ENCODE measurements at regions not wholly inside any gene's neighbourhood (a gene's known extent, or its start where the extent isn't known, plus 50 kb on each side); places are given as distances from the start of the nearest gene placed in this dataset.

DNA sequence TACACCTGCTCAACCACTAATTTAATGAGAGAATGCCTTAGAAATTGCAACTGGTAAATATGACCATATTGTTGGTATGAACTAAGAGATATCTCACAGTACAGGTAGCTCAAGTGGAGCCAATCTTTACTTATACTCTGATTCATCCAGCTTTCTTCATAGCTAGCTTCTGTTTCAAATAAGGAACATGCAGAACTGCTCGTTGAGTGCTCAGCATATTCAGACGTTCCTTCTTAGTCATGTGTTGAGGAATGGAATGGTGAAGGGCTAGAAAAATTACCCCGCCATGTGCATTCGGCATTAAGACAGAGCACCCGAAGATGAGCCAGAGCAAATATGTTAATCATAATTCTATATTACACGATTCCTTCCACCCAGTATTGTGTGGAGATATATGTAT is 144.0 kb upstream of the VRK2 start:
- H3K79me2 ChIP-seq (ENCODE audit: control insufficient read depth, insufficient read depth, low read length, unreplicated experiment), result no peaks in the 10 kb centered on the region
- H3K36me3 ChIP-seq (ENCODE audit: insufficient read depth, low read length), result no peaks in the 10 kb centered on the region
- H2AFZ ChIP-seq (ENCODE audit: low read length, unreplicated experiment), result no peak overlapping the region
- H3K27me3 ChIP-seq (ENCODE audit: insufficient read depth, low read length), result no peaks in the 10 kb centered on the region
- no peak overlapping the region for H3K4me3 ChIP-seq (ENCODE audit: low read depth, low read length)
- H3K4me1 ChIP-seq (ENCODE audit: control insufficient read depth, insufficient read depth, low read length, unreplicated experiment), result no peaks in the 10 kb centered on the region
- no peak overlapping the region for H3K27ac ChIP-seq (ENCODE audit: low read depth, low read length)

DNA sequence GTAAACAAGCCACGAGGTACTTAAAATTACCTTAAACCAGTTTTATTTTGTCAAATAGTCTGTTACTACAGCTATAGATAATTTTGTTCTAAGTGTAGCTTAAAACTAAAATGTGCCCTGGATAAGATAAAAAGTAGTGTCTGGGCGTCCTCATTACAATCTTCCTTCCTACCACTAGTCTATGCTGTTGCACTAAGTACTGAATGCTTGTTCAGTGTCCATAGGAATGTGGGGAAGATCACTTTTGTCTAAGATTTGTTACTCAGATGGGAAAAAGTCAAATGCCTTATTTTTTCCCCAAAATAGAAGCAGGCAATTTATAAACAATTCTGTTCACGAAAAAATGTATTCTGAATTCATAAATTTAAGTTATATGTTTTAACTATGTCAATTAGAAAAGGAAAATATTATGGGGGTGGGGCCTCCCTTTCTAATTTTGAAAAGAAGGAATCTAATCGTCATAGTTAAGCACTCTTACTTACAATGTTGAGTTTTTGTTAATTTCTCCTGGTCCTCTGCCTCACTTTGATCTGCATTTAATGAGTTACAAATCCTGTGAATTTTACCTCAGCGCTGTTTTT is 140.4 kb upstream of the VRK2 start:
- H3K27me3 ChIP-seq (ENCODE audit: insufficient read depth, low read length), result no peaks in the 10 kb centered on the region
- H3K4me1 ChIP-seq (ENCODE audit: control insufficient read depth, insufficient read depth, low read length, unreplicated experiment), result peaks cover 6% of the 10 kb centered on the region
- H3K79me2 ChIP-seq (ENCODE audit: control insufficient read depth, insufficient read depth, low read length, unreplicated experiment), result no peaks in the 10 kb centered on the region
- H3K36me3 ChIP-seq (ENCODE audit: insufficient read depth, low read length), result no peaks in the 10 kb centered on the region
- peak overlapping the region; percentile 36 for H2AFZ ChIP-seq (ENCODE audit: low read length, unreplicated experiment)
- H3K27ac ChIP-seq (ENCODE audit: low read depth, low read length), result no peak overlapping the region
- H3K4me3 ChIP-seq (ENCODE audit: low read depth, low read length), result no peak overlapping the region

DNA sequence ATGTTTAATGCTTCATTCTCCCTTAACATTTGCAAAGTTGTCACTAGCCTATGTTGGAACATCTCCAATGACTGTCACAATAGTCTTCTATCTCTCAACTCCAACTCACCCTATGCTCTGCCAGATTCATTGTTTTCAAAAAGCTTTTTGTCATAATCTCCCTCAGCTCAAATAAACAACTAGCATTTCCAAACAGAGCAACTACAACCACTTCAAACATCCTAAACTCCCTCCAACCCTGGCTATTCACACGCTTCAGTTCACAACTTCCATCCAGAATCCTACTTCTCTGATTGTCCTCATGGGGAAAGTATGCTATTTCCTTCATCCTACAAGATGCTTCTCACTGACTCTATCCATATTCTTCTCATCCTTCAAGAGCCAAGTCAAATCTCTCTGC is 139.2 kb upstream of the VRK2 start:
- Histone ChIP-seq H3K4me1 (ENCODE audit: control insufficient read depth, insufficient read depth, low read length, unreplicated experiment) (peaks cover 6% of the 10 kb centered on the region), H3K27ac (ENCODE audit: low read depth, low read length) (no peak overlapping the region), H2AFZ (ENCODE audit: low read length, unreplicated experiment) (no peak overlapping the region), H3K79me2 (ENCODE audit: control insufficient read depth, insufficient read depth, low read length, unreplicated experiment) (no peaks in the 10 kb centered on the region), H3K36me3 (ENCODE audit: insufficient read depth, low read length) (no peaks in the 10 kb centered on the region), H3K4me3 (ENCODE audit: low read depth, low read length) (no peak overlapping the region), H3K27me3 (ENCODE audit: insufficient read depth, low read length) (no peaks in the 10 kb centered on the region)

DNA sequence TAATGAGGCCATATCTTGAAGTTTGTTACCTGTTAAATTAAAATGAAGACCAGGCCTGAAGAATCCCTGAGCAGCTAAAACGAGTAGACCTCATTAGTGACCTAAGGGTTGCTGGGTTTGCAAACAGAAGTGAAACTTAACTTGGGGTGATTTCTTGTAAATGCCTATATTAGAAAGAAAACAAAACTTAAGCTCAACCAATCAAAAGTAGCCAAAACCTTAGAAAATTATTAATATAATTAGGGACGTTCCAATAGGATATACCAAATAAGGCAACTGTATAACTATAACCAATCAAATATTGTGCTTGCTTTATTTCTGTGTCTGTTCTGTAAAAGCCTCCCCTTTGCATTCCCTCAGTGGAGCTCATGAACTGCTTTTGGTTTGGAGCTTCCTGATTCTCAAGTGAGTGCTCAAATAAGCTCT is 137.9 kb upstream of the VRK2 start:
- no peak overlapping the region for H3K27ac ChIP-seq (ENCODE audit: low read depth, low read length)
- H3K27me3 ChIP-seq (ENCODE audit: insufficient read depth, low read length), result no peaks in the 10 kb centered on the region
- H3K4me3 ChIP-seq (ENCODE audit: low read depth, low read length), result no peak overlapping the region
- peak overlapping the region; percentile 9 for H2AFZ ChIP-seq (ENCODE audit: low read length, unreplicated experiment)
- H3K36me3 ChIP-seq (ENCODE audit: insufficient read depth, low read length), result no peaks in the 10 kb centered on the region
- H3K4me1 ChIP-seq (ENCODE audit: control insufficient read depth, insufficient read depth, low read length, unreplicated experiment), result peaks cover 6% of the 10 kb centered on the region
- no peaks in the 10 kb centered on the region for H3K79me2 ChIP-seq (ENCODE audit: control insufficient read depth, insufficient read depth, low read length, unreplicated experiment)

DNA sequence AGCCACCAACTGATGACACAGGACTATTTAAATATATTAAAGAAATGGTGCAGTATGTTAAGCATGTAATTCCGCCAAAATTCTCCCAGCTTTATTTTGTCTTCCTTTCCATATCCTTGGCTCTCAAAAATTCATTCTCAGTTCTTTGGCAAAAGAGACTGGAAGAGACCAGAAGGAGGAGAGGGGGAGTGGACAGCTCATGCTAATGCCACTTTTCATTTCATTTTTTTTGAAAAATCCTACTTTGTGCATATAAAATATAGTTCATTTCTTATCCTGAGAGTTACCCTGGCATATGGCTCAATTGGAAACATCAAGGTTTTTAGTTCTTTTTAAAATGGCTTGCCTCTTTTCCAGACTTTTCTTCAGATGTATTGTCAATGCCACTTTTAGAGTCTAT is 128.5 kb upstream of the VRK2 start:
- H3K4me1 ChIP-seq (ENCODE audit: control insufficient read depth, insufficient read depth, low read length, unreplicated experiment), result no peaks in the 10 kb centered on the region

DNA sequence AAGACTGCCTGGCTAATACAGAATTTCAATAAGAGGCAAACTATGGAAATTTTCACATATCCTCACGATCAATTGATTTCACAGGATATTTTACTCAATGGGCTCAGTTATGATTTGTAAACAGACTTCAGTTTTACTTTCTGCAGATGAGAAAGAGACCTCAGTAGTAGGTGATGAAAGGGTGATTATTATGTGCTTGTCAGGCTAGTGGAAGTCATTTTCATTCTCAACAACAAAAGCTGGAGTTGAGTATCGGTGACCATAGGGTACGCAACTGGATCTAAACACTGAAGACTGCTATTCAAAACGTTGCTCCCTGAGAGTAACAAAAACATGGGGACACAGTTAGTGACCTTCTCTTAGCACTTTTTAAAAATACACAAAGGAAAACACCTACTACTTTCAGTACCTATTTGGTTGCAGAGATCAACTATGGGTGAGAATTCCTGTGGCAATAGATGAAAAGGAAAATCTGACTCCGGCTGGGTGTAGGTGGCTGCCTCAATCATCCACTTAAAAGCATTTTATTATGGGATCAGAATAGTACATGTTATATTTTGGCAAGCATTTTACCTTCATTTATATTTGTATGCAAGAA is 126.2 kb upstream of the VRK2 start:
- Histone ChIP-seq H3K36me3 (ENCODE audit: insufficient read depth, low read length) (no peaks in the 10 kb centered on the region), H3K27me3 (ENCODE audit: insufficient read depth, low read length) (no peaks in the 10 kb centered on the region), H2AFZ (ENCODE audit: low read length, unreplicated experiment) (no peak overlapping the region), H3K4me3 (ENCODE audit: low read depth, low read length) (no peak overlapping the region), H3K4me1 (ENCODE audit: control insufficient read depth, insufficient read depth, low read length, unreplicated experiment) (no peaks in the 10 kb centered on the region), H3K79me2 (ENCODE audit: control insufficient read depth, insufficient read depth, low read length, unreplicated experiment) (no peaks in the 10 kb centered on the region), H3K27ac (ENCODE audit: low read depth, low read length) (no peak overlapping the region)

More for the DNA sequence above, 128.5 kb upstream of the VRK2 start:
- Histone ChIP-seq H3K36me3 (ENCODE audit: insufficient read depth, low read length) (no peaks in the 10 kb centered on the region), H3K4me3 (ENCODE audit: low read depth, low read length) (no peak overlapping the region), H2AFZ (ENCODE audit: low read length, unreplicated experiment) (no peak overlapping the region), H3K27me3 (ENCODE audit: insufficient read depth, low read length) (no peaks in the 10 kb centered on the region), H3K27ac (ENCODE audit: low read depth, low read length) (no peak overlapping the region), H3K79me2 (ENCODE audit: control insufficient read depth, insufficient read depth, low read length, unreplicated experiment) (no peaks in the 10 kb centered on the region)

DNA sequence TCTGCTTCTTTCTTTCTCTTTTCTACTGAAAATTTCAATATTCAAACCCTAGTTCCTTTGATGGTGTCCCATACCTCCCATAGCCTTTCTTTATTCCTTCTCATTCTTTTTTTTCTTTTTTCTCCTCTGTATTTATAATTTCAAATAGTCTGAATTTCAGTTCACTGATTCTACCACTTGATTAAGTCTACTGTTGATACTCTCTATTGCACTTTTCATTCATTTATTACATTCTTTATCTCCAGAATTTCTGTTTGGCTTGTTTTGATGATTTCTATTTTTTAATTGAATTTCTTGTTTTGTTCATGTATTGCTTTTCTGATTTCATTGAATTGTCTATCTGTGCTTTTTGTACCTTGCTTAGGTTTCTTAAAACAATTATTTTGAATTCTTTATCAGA is 111.9 kb upstream of the VRK2 start:
- no peaks in the 10 kb centered on the region for H3K36me3 ChIP-seq (ENCODE audit: insufficient read depth, low read length)
- H3K4me3 ChIP-seq (ENCODE audit: low read depth, low read length), result no peak overlapping the region
- H3K79me2 ChIP-seq (ENCODE audit: control insufficient read depth, insufficient read depth, low read length, unreplicated experiment), result no peaks in the 10 kb centered on the region
- no peak overlapping the region for H3K27ac ChIP-seq (ENCODE audit: low read depth, low read length)
- no peak overlapping the region for H2AFZ ChIP-seq (ENCODE audit: low read length, unreplicated experiment)
- H3K4me1 ChIP-seq (ENCODE audit: control insufficient read depth, insufficient read depth, low read length, unreplicated experiment), result no peaks in the 10 kb centered on the region
- no peaks in the 10 kb centered on the region for H3K27me3 ChIP-seq (ENCODE audit: insufficient read depth, low read length)

DNA sequence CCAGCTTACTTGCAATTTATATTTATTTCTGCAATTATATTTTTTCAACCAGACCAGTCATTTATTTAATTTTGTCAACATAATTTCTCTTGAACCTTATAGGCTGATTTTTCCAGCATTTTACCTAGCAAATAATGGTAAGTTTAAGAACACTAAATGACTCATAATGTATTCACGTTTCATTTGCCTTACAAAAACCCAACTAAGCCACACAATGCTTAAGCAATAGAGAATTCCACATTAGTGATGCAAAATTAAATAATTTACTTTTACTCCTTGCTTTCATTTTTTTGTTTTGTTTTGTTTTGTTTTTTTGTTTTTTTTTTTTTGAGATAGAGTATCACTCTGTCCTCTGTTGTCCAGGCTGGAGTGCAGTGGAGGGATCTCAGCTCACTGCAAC is 110.4 kb upstream of the VRK2 start:
- Histone ChIP-seq H3K36me3 (ENCODE audit: insufficient read depth, low read length) (no peaks in the 10 kb centered on the region), H3K27me3 (ENCODE audit: insufficient read depth, low read length) (no peaks in the 10 kb centered on the region), H3K4me3 (ENCODE audit: low read depth, low read length) (no peak overlapping the region), H3K79me2 (ENCODE audit: control insufficient read depth, insufficient read depth, low read length, unreplicated experiment) (no peaks in the 10 kb centered on the region), H2AFZ (ENCODE audit: low read length, unreplicated experiment) (no peak overlapping the region), H3K4me1 (ENCODE audit: control insufficient read depth, insufficient read depth, low read length, unreplicated experiment) (no peaks in the 10 kb centered on the region), H3K27ac (ENCODE audit: low read depth, low read length) (no peak overlapping the region)

DNA sequence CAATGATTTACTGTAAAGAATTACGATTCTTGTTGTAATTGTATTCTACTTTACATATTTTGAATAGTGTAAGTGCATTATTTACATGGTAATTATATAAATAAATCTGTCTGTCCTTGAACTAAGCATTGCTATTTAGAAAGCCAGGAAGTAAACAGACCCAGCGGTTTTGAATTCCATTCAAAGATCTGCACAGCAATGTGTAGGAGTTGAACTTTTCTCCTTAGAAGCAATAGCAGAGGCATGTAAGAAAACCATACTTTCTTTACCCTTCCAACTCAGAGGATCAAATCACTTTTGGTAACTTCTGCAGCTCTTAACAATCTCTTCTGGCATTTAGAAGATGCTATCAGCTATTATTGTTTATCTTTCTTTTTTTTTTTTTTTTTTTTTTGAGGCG is 109.2 kb upstream of the VRK2 start:
- H3K27ac ChIP-seq (ENCODE audit: low read depth, low read length), result no peak overlapping the region
- H3K4me1 ChIP-seq (ENCODE audit: control insufficient read depth, insufficient read depth, low read length, unreplicated experiment), result no peaks in the 10 kb centered on the region
- no peak overlapping the region for H3K4me3 ChIP-seq (ENCODE audit: low read depth, low read length)

DNA sequence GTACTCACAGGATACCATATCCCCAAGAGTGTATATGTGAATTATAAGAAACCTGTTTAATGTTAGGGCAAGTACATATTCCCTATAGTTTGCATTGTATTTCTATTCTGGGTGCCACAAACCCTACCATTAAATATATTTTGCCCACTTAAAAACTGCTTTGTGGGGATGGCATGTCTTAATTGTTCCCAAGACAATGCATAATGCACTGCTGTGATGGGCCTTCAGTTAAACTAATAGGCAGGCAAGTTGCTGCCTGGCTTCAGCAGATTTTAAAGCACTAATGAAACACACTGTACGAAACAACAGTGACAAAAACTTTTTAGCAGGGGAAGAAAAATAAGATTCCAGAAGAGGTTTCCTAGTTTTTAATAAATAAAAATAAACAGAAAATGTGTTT is 104.8 kb upstream of the VRK2 start:
- Histone ChIP-seq H3K4me3 (ENCODE audit: low read depth, low read length) (no peak overlapping the region), H3K27me3 (ENCODE audit: insufficient read depth, low read length) (no peaks in the 10 kb centered on the region), H3K4me1 (ENCODE audit: control insufficient read depth, insufficient read depth, low read length, unreplicated experiment) (peaks cover 12% of the 10 kb centered on the region), H2AFZ (ENCODE audit: low read length, unreplicated experiment) (no peak overlapping the region), H3K36me3 (ENCODE audit: insufficient read depth, low read length) (no peaks in the 10 kb centered on the region), H3K27ac (ENCODE audit: low read depth, low read length) (no peak overlapping the region), H3K79me2 (ENCODE audit: control insufficient read depth, insufficient read depth, low read length, unreplicated experiment) (no peaks in the 10 kb centered on the region)

More for the DNA sequence above, 109.2 kb upstream of the VRK2 start:
- H2AFZ ChIP-seq (ENCODE audit: low read length, unreplicated experiment), result no peak overlapping the region
- no peaks in the 10 kb centered on the region for H3K27me3 ChIP-seq (ENCODE audit: insufficient read depth, low read length)
- H3K36me3 ChIP-seq (ENCODE audit: insufficient read depth, low read length), result no peaks in the 10 kb centered on the region
- H3K79me2 ChIP-seq (ENCODE audit: control insufficient read depth, insufficient read depth, low read length, unreplicated experiment), result no peaks in the 10 kb centered on the region

DNA sequence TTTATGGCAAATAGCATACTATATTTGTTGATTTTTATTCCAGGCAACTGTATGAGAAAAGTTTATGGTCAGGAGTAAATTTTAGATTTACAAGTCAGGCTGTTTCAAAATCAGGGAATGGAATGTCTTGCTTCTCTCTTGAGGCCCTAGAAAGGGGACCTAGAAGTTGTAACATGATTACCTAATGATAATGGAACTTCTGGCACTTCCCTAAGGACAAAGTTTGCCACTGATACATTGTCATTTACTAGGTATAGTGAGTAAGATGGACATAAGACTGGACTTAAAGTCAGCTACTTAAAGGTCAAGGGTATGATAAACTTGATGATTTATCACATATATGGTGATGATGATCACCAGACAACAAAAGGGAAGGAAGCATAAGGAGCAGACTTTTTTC is 103.3 kb upstream of the VRK2 start:
- H3K4me1 ChIP-seq (ENCODE audit: control insufficient read depth, insufficient read depth, low read length, unreplicated experiment), result peaks cover 12% of the 10 kb centered on the region
- no peaks in the 10 kb centered on the region for H3K27me3 ChIP-seq (ENCODE audit: insufficient read depth, low read length)
- no peak overlapping the region for H2AFZ ChIP-seq (ENCODE audit: low read length, unreplicated experiment)
- H3K27ac ChIP-seq (ENCODE audit: low read depth, low read length), result peak overlapping the region; percentile 30; the same call in 1 of the 2 replicates
- H3K36me3 ChIP-seq (ENCODE audit: insufficient read depth, low read length), result no peaks in the 10 kb centered on the region
- H3K79me2 ChIP-seq (ENCODE audit: control insufficient read depth, insufficient read depth, low read length, unreplicated experiment), result no peaks in the 10 kb centered on the region
- H3K4me3 ChIP-seq (ENCODE audit: low read depth, low read length), result no peak overlapping the region
